Keratinocyte (primary cell): ENCODE measurements at regions not wholly inside any gene's neighbourhood (a gene's known extent, or its start where the extent isn't known, plus 50 kb on each side); places are given as distances from the start of the nearest gene placed in this dataset.

Source experiments
- DNase-seq: peaks from one replicate; pipeline ENCODE4 v3.0.0-alpha.2; 2011; ENCODE audit warnings: low read depth, missing footprints, low spot score
- FAIRE-seq: peaks from 2 replicates; lab custom pipeline; 2011; peaks lifted over from hg19 to GRCh38; lab: Jason Lieb, UNC
- H2AFZ ChIP-seq: 2 replicates; pipeline ENCODE4 v1.6.0; 2012; ENCODE audit warnings: low read length, control low read depth, inconsistent platforms; ENCODE audit not compliant: control insufficient read depth
- H3K27ac ChIP-seq: 2 replicates; pipeline ENCODE4 v1.5.1; 2011; ENCODE audit warnings: low read length; ENCODE audit not compliant: control insufficient read depth, insufficient read depth
- H3K27me3 ChIP-seq: 3 replicates; pipeline ENCODE4 v1.6.0; 2011; ENCODE audit warnings: low read length; ENCODE audit not compliant: control insufficient read depth, insufficient read depth; ENCODE audit errors: extremely low read depth
- H3K36me3 ChIP-seq, 2 experiments: 2 replicates in 1 of 2; 3 replicates in 1 of 2; pipeline ENCODE4 v1.5.1; 2011; ENCODE audit warnings: low read length in 2 of 2, mild to moderate bottlenecking in 1 of 2; ENCODE audit not compliant: control insufficient read depth in 2 of 2, insufficient read depth in 2 of 2; ENCODE audit errors: extremely low read depth in 1 of 2
- H3K4me1 ChIP-seq: 3 replicates; pipeline ENCODE4 v1.5.1; 2011; ENCODE audit warnings: low read length; ENCODE audit not compliant: control insufficient read depth, insufficient read depth; ENCODE audit errors: extremely low read depth
- H3K4me2 ChIP-seq: 3 replicates; pipeline ENCODE4 v1.6.0; 2011; ENCODE audit warnings: low read depth, low read length; ENCODE audit not compliant: control insufficient read depth, insufficient read depth; ENCODE audit errors: extremely low read depth
- H3K4me3 ChIP-seq, 3 experiments: fragments of 200-600 bp in 1 of 3; sonication (generic) in 1 of 3; 2 replicates in 2 of 3; 3 replicates in 1 of 3; pipeline ENCODE4 v1.5.1; 2011 to 2016; ENCODE audit warnings: low read length in 3 of 3, mild to moderate bottlenecking in 3 of 3, control low read depth in 2 of 3, inconsistent platforms in 1 of 3, low read depth in 1 of 3, mixed read lengths in 1 of 3, mixed run types in 1 of 3, moderate library complexity in 1 of 3; ENCODE audit not compliant: control insufficient read depth in 2 of 3, insufficient read depth in 2 of 3; ENCODE audit errors: extremely low read depth in 1 of 3
- H3K79me2 ChIP-seq: 2 replicates; pipeline ENCODE4 v1.6.0; 2012; ENCODE audit warnings: low read length; ENCODE audit not compliant: control insufficient read depth, insufficient read depth
- H3K9ac ChIP-seq: 3 replicates; pipeline ENCODE4 v1.6.0; 2011; ENCODE audit warnings: low read length; ENCODE audit not compliant: control insufficient read depth, insufficient read depth; ENCODE audit errors: extremely low read depth
- H3K9me1 ChIP-seq: 3 replicates; pipeline ENCODE4 v1.6.0; 2011; ENCODE audit warnings: low read length; ENCODE audit not compliant: control insufficient read depth, insufficient read depth; ENCODE audit errors: extremely low read depth
- H3K9me3 ChIP-seq: 2 replicates; pipeline ENCODE4 v1.5.1; 2012; ENCODE audit warnings: low read depth, low read length; ENCODE audit not compliant: control insufficient read depth
- H4K20me1 ChIP-seq: 3 replicates; pipeline ENCODE4 v1.6.0; 2011; ENCODE audit warnings: low read length; ENCODE audit not compliant: control insufficient read depth, insufficient read depth; ENCODE audit errors: extremely low read depth
- CTCF ChIP-seq, 3 experiments: IDR thresholded peaks in 1 of 3; conservative IDR thresholded peaks in 1 of 3; optimal IDR thresholded peaks in 1 of 3; 2 replicates in 2 of 3; 3 replicates in 1 of 3; pipeline versions ENCODE3 to v1.5.1; 2011; ENCODE audit warnings: low read length in 3 of 3, mild to moderate bottlenecking in 3 of 3, moderate library complexity in 2 of 3, control low read depth in 1 of 3, inconsistent platforms in 1 of 3; ENCODE audit not compliant: insufficient read depth in 2 of 3; ENCODE audit errors: extremely low read depth in 1 of 3
- EZH2 ChIP-seq: IDR thresholded peaks from one replicate; pipeline ENCODE4 v1.6.1; 2012; ENCODE audit warnings: inconsistent platforms, mild to moderate bottlenecking, low read length, moderate library complexity
- dilution Hi-C: fragments of 300-500 bp; cut with MboI; formaldehyde crosslinking; loops from one replicate; pipeline ENCODE4 v1.7.0; 2020; ENCODE audit warnings: low sequenced_read_pairs; ENCODE audit not compliant: extremely low pct_ligation_motif_present

- dilution Hi-C loops: no loop called here
Measured at GRCh38 chr2:75810611-75811330, 100.1 kb upstream of the GCFC2 start.

GRCh38 chr2:75808793-75809535 lies 98.2 kb upstream of the GCFC2 start:
- Histone ChIP-seq H3K9ac (no peak overlapping the region), H3K4me1 (no peaks in the 10 kb centered on the region), H3K4me3 (no peak overlapping the region), H3K36me3 (no peaks in the 10 kb centered on the region), H4K20me1 (no peaks in the 10 kb centered on the region), H3K27ac (no peak overlapping the region), H3K27me3 (no peaks in the 10 kb centered on the region), H3K9me3 (no peaks in the 10 kb centered on the region), H2AFZ (no peak overlapping the region), H3K4me2 (no peak overlapping the region), H3K79me2 (no peaks in the 10 kb centered on the region), H3K9me1 (no peaks in the 10 kb centered on the region)
- FAIRE-seq: no peak
- no peak for DNase-seq
- TF ChIP-seq CTCF (optimal IDR thresholded peaks at IDR 0.05 in 1 of 3, IDR thresholded peaks at IDR 0.05 in 1 of 3, conservative IDR thresholded peaks at IDR 0.05 in 1 of 3; ENCODE audit: extremely low read depth in 1 of 3, insufficient read depth in 2 of 3, low read length in 3 of 3) (no peak), EZH2 (no peak)
- dilution Hi-C loops: no loop called here

More at GRCh38 chr2:75810611-75811330, 100.1 kb upstream of the GCFC2 start:
- no peaks in the 10 kb centered on the region for H3K36me3 ChIP-seq
- H3K4me2 ChIP-seq: no peak overlapping the region
- H3K9me3 ChIP-seq: no peaks in the 10 kb centered on the region
- no peak for DNase-seq
- H3K4me1 ChIP-seq: no peaks in the 10 kb centered on the region
- H2AFZ ChIP-seq: no peak overlapping the region
- FAIRE-seq: no peak
- no peaks in the 10 kb centered on the region for H3K9me1 ChIP-seq
- H3K79me2 ChIP-seq: no peaks in the 10 kb centered on the region
- no peak overlapping the region for H3K27ac ChIP-seq
- no peak overlapping the region for H3K9ac ChIP-seq
- no peak overlapping the region for H3K4me3 ChIP-seq
- H4K20me1 ChIP-seq: no peaks in the 10 kb centered on the region
- no peaks in the 10 kb centered on the region for H3K27me3 ChIP-seq
- TF ChIP-seq EZH2 (no peak), CTCF (optimal IDR thresholded peaks at IDR 0.05 in 1 of 3, IDR thresholded peaks at IDR 0.05 in 1 of 3, conservative IDR thresholded peaks at IDR 0.05 in 1 of 3; ENCODE audit: extremely low read depth in 1 of 3, insufficient read depth in 2 of 3, low read length in 3 of 3) (no peak)
